Caco-2 (cell line): ENCODE measurements at regions not wholly inside any gene's neighbourhood (a gene's known extent, or its start where the extent isn't known, plus 50 kb on each side); places are given as distances from the start of the nearest gene placed in this dataset.

ENCODE experiments used
- BruUV-seq: library from RNA; stranded (reverse); fragments of 400-500 nt; replicated peaks from 2 replicates; lab custom pipeline; 2021; lab: Mats Ljungman, UMichigan
- CTCF ChIA-PET: fragments of 300-600 bp; sonication (Branson Sonifier 250); formaldehyde crosslinking; loops from one replicate; lab custom pipeline; 2022; ENCODE audit warnings: antibody characterized with exemption; lab: Charles Lee
- POLR2A ChIA-PET: fragments of 300-600 bp; sonication (Branson Sonifier 250); formaldehyde crosslinking; loops from one replicate; lab custom pipeline; 2022; ENCODE audit warnings: antibody characterized with exemption; lab: Charles Lee
- DNase-seq, 2 experiments: peaks; one replicate each; pipeline versions ENCODE4 v3.0.0 to v3.0.0-alpha.2; 2020 to 2022
- H3K27me3 ChIP-seq: replicated peaks from 2 replicates; pipeline ENCODE4 v1.6.0; 2011; ENCODE audit warnings: low read length; ENCODE audit not compliant: control insufficient read depth, insufficient read depth
- H3K36me3 ChIP-seq: 2 replicates; pipeline ENCODE4 v1.5.1; 2011; ENCODE audit warnings: low read length; ENCODE audit not compliant: control insufficient read depth, insufficient read depth
- H3K4me1 ChIP-seq: fragments of 250-450 bp; sonication (Bioruptor Pico); 2 replicates; pipeline ENCODE4 v1.5.1; 2020; ENCODE audit warnings: mild to moderate bottlenecking
- H3K4me3 ChIP-seq: 2 replicates; pipeline ENCODE4 v1.5.1; 2011; ENCODE audit warnings: low read depth, mild to moderate bottlenecking, control low read depth, low read length
- H3K9me3 ChIP-seq: fragments of 250-450 bp; sonication (Bioruptor Pico); 2 replicates; pipeline ENCODE4 v1.5.1; 2020; ENCODE audit warnings: mild to moderate bottlenecking, moderate library complexity
- H3K27ac Mint-ChIP-seq: one replicate; pipeline ENCODE4 v1.8.0; 2022; ENCODE audit warnings: mixed read lengths; ENCODE audit not compliant: unreplicated experiment
- H3K27me3 Mint-ChIP-seq: one replicate; pipeline ENCODE4 v1.8.0; 2022; ENCODE audit warnings: mixed read lengths; ENCODE audit not compliant: insufficient read depth, unreplicated experiment
- H3K36me3 Mint-ChIP-seq: one replicate; pipeline ENCODE4 v1.8.0; 2022; ENCODE audit warnings: mild to moderate bottlenecking, mixed read lengths; ENCODE audit not compliant: insufficient read depth, unreplicated experiment
- H3K4me1 Mint-ChIP-seq: one replicate; pipeline ENCODE4 v1.8.0; 2022; ENCODE audit warnings: low read depth, mixed read lengths; ENCODE audit not compliant: unreplicated experiment
- H3K4me3 Mint-ChIP-seq: one replicate; pipeline ENCODE4 v1.8.0; 2022; ENCODE audit warnings: mild to moderate bottlenecking, moderate library complexity, mixed read lengths; ENCODE audit not compliant: unreplicated experiment
- H3K9me3 Mint-ChIP-seq: one replicate; pipeline ENCODE4 v1.8.0; 2022; ENCODE audit warnings: mixed read lengths; ENCODE audit not compliant: unreplicated experiment
- CTCF ChIP-seq, 2 experiments: fragments of 200-600 bp in 1 of 2; IDR thresholded peaks; 1 replicate in 1 of 2; 2 replicates in 1 of 2; pipeline versions ENCODE4 v1.5.1 to v1.8.0; 2011 to 2022; ENCODE audit warnings: antibody characterized with exemption in 1 of 2, control low read depth in 1 of 2, inconsistent platforms in 1 of 2, low read depth in 1 of 2, low read length in 1 of 2, mild to moderate bottlenecking in 1 of 2, moderate library complexity in 1 of 2; ENCODE audit not compliant: insufficient read depth in 1 of 2, severe bottlenecking in 1 of 2, unreplicated experiment in 1 of 2
- intact Hi-C: fragments of 100-400 bp; cut with micrococcal nuclease; formaldehyde crosslinking; loops from one replicate; pipeline ENCODE4 v1.10.0; 2022; ENCODE audit not compliant: unreplicated experiment

DNA sequence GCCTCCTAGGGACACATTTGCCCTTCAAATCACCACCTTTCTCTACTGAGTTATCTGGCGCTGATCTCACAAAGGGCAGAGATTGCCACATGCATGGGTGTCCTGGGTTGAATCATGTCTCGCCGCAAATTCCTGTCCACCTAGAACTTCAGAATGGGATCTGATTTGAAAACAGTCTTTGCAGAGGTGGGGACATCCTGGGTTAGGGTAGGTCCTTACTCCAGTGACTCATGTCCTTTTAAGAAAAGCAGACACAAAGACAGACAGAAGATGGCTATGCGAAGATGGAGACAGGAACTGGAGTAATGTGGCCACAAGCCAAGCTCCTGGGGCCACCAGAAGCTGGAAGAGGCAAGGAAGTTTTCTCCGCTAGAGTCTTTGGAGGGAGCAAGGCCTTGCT, 197.4 kb upstream of the SMIM21 start:
- H3K4me1 Mint-ChIP-seq = no peaks in the 10 kb centered on the region
- H3K4me3 Mint-ChIP-seq = no peak overlapping the region
- no peaks in the 10 kb centered on the region for H3K4me1 ChIP-seq
- no peak overlapping the region for H3K27ac Mint-ChIP-seq
- no peaks in the 10 kb centered on the region for H3K36me3 ChIP-seq
- no peaks in the 10 kb centered on the region for H3K36me3 Mint-ChIP-seq
- BruUV-seq = no TSS peak
- no peaks in the 10 kb centered on the region for H3K9me3 Mint-ChIP-seq
- intact Hi-C loops = no loop called here
- no peaks in the 10 kb centered on the region for H3K9me3 ChIP-seq
- DNase-seq = no peak
- no peak overlapping the region for H3K4me3 ChIP-seq
- H3K27me3 Mint-ChIP-seq = peaks cover 5% of the 10 kb centered on the region
- no peak for TF ChIP-seq CTCF (IDR thresholded peaks at IDR 0.05; ENCODE audit: insufficient read depth in 1 of 2, low read depth in 1 of 2, low read length in 1 of 2, severe bottlenecking in 1 of 2, unreplicated experiment in 1 of 2)
- no peaks in the 10 kb centered on the region for H3K27me3 ChIP-seq
- POLR2A ChIA-PET = no interaction called here
- CTCF ChIA-PET = no interaction called here

- no peak for DNase-seq
- H3K27ac Mint-ChIP-seq = no peak overlapping the region
- intact Hi-C loops = no loop called here
- BruUV-seq = no TSS peak
- no peaks in the 10 kb centered on the region for H3K9me3 Mint-ChIP-seq
- Histone ChIP-seq H3K27me3 (no peaks in the 10 kb centered on the region), H3K9me3 (no peaks in the 10 kb centered on the region), H3K4me1 (no peaks in the 10 kb centered on the region), H3K4me3 (no peak overlapping the region), H3K36me3 (no peaks in the 10 kb centered on the region)
- POLR2A ChIA-PET = no interaction called here
- H3K27me3 Mint-ChIP-seq = peaks cover 5% of the 10 kb centered on the region
- H3K4me3 Mint-ChIP-seq = no peak overlapping the region
- CTCF ChIA-PET = no interaction called here
- no peak for TF ChIP-seq CTCF (IDR thresholded peaks at IDR 0.05; ENCODE audit: insufficient read depth in 1 of 2, low read depth in 1 of 2, low read length in 1 of 2, severe bottlenecking in 1 of 2, unreplicated experiment in 1 of 2)
- no peaks in the 10 kb centered on the region for H3K4me1 Mint-ChIP-seq
- H3K36me3 Mint-ChIP-seq = no peaks in the 10 kb centered on the region
Observed at GRCh38 chr18:75621818-75622217, 194.3 kb upstream of the SMIM21 start.

- H3K27me3 Mint-ChIP-seq = peaks cover 1% of the 10 kb centered on the region
- no peaks in the 10 kb centered on the region for H3K9me3 ChIP-seq
- TF ChIP-seq CTCF (IDR thresholded peaks at IDR 0.05; ENCODE audit: insufficient read depth in 1 of 2, low read depth in 1 of 2, low read length in 1 of 2, severe bottlenecking in 1 of 2, unreplicated experiment in 1 of 2) = no peak
- ChIA-PET CTCF (no interaction called here), POLR2A (no interaction called here)
- DNase-seq = no peak
- no peak overlapping the region for H3K27ac Mint-ChIP-seq
- no peaks in the 10 kb centered on the region for H3K27me3 ChIP-seq
- H3K4me3 ChIP-seq = no peak overlapping the region
- H3K4me3 Mint-ChIP-seq = no peak overlapping the region
- H3K36me3 ChIP-seq = no peaks in the 10 kb centered on the region
- no TSS peak for BruUV-seq
- H3K36me3 Mint-ChIP-seq = no peaks in the 10 kb centered on the region
- intact Hi-C loops = no loop called here
- no peaks in the 10 kb centered on the region for H3K4me1 ChIP-seq
- H3K4me1 Mint-ChIP-seq = no peaks in the 10 kb centered on the region
- H3K9me3 Mint-ChIP-seq = no peaks in the 10 kb centered on the region
Observed at GRCh38 chr18:75618146-75618545, 190.6 kb upstream of the SMIM21 start.
